Trophoblast cell (in vitro differentiated cells and primary cell): ENCODE measurements at regions not wholly inside any gene's neighbourhood (a gene's known extent, or its start where the extent isn't known, plus 50 kb on each side); places are given as distances from the start of the nearest gene placed in this dataset.

Experiments used
- DNase-seq, 2 donors: peaks; one replicate each; pipeline ENCODE4 v3.0.0-alpha.2; 2016
- H2AFZ ChIP-seq: 2 replicates; pipeline ENCODE4 v1.6.1; 2013; ENCODE audit warnings: low read length, moderate library complexity, mild to moderate bottlenecking; ENCODE audit not compliant: insufficient read depth, poor library complexity
- H2AK5ac ChIP-seq: 2 replicates; pipeline ENCODE4 v1.6.1; 2013; ENCODE audit warnings: mild to moderate bottlenecking, low read length
- H2BK120ac ChIP-seq: 2 replicates; pipeline ENCODE4 v1.6.1; 2013; ENCODE audit warnings: low read length, mild to moderate bottlenecking, moderate library complexity; ENCODE audit not compliant: insufficient read depth, poor library complexity
- H2BK12ac ChIP-seq: 2 replicates; pipeline ENCODE4 v1.6.1; 2013; ENCODE audit warnings: mild to moderate bottlenecking, low read length, moderate library complexity
- H2BK5ac ChIP-seq: 2 replicates; pipeline ENCODE4 v1.6.1; 2013; ENCODE audit warnings: low read length, low read depth, moderate library complexity, mild to moderate bottlenecking; ENCODE audit not compliant: poor library complexity
- H3K14ac ChIP-seq: 2 replicates; pipeline ENCODE4 v1.6.1; 2013; ENCODE audit warnings: mild to moderate bottlenecking, low read length
- H3K18ac ChIP-seq: 2 replicates; pipeline ENCODE4 v1.6.1; 2013; ENCODE audit warnings: mild to moderate bottlenecking, low read length
- H3K23ac ChIP-seq: 2 replicates; pipeline ENCODE4 v1.6.1; 2013; ENCODE audit warnings: low read length
- H3K27ac ChIP-seq: 2 replicates; pipeline ENCODE4 v1.5.1; 2013; ENCODE audit warnings: low read depth, mild to moderate bottlenecking, inconsistent platforms, low read length, moderate library complexity
- H3K27me3 ChIP-seq: 2 replicates; pipeline ENCODE4 v1.6.1; 2013; ENCODE audit warnings: inconsistent platforms, mild to moderate bottlenecking, low read length, moderate library complexity; ENCODE audit not compliant: insufficient read depth
- H3K36me3 ChIP-seq, 2 experiments: 1 replicate in 1 of 2; 2 replicates in 1 of 2; pipeline ENCODE4 v1.6.1; 2013; ENCODE audit warnings: low read length in 2 of 2, mild to moderate bottlenecking in 2 of 2, moderate library complexity in 1 of 2; ENCODE audit not compliant: insufficient read depth in 2 of 2, control insufficient read depth in 1 of 2
- H3K4ac ChIP-seq: 2 replicates; pipeline ENCODE4 v1.6.1; 2013; ENCODE audit warnings: low read depth, mild to moderate bottlenecking, low read length, moderate library complexity
- H3K4me1 ChIP-seq, 2 experiments: 1 replicate in 1 of 2; 2 replicates in 1 of 2; pipeline ENCODE4 v1.6.1; 2013; ENCODE audit warnings: low read length in 2 of 2, mild to moderate bottlenecking in 2 of 2, moderate library complexity in 1 of 2; ENCODE audit not compliant: insufficient read depth in 2 of 2, control insufficient read depth in 1 of 2
- H3K4me2 ChIP-seq: 2 replicates; pipeline ENCODE4 v1.6.1; 2013; ENCODE audit warnings: inconsistent platforms, mild to moderate bottlenecking, low read length, moderate library complexity
- H3K4me3 ChIP-seq: 2 replicates; pipeline ENCODE4 v1.5.1; 2013; ENCODE audit warnings: mild to moderate bottlenecking, low read depth, low read length, inconsistent platforms
- H3K79me1 ChIP-seq: one replicate; pipeline ENCODE4 v1.6.1; 2013; ENCODE audit warnings: low read length
- H3K79me2 ChIP-seq: 2 replicates; pipeline ENCODE4 v1.6.1; 2013; ENCODE audit warnings: low read length, mild to moderate bottlenecking; ENCODE audit not compliant: control insufficient read depth, insufficient read depth, poor library complexity
- H3K9ac ChIP-seq: 2 replicates; pipeline ENCODE4 v1.6.1; 2013; ENCODE audit warnings: mild to moderate bottlenecking, low read length
- H3K9me3 ChIP-seq: 2 replicates; pipeline ENCODE4 v1.6.1; 2013; ENCODE audit warnings: low read depth, mild to moderate bottlenecking, control low read depth, inconsistent platforms, low read length; ENCODE audit not compliant: insufficient read depth
- H4K12ac ChIP-seq: 2 replicates; pipeline ENCODE4 v1.6.1; 2013; ENCODE audit warnings: low read depth, mild to moderate bottlenecking, low read length, moderate library complexity
- H4K8ac ChIP-seq: 2 replicates; pipeline ENCODE4 v1.6.1; 2013; ENCODE audit warnings: low read depth, mild to moderate bottlenecking, low read length, moderate library complexity
- H4K91ac ChIP-seq: one replicate; pipeline ENCODE4 v1.6.1; 2013; ENCODE audit warnings: low read depth, mild to moderate bottlenecking, low read length, moderate library complexity
- WGBS: extraction: QIAGEN DNeasy Blood & Tissue Kit; methylation state at CpG from one replicate; pipeline ENCODE4 v1.1.7; 2013; ENCODE audit warnings: missing lambda C conversion rate; ENCODE audit not compliant: insufficient read length, insufficient coverage; ENCODE audit errors: extremely low coverage; 5-methylcytosine and 5-hydroxymethylcytosine counted together

- Histone ChIP-seq H4K91ac (no peak overlapping the region), H3K27ac (no peak overlapping the region), H3K79me2 (no peaks in the 10 kb centered on the region), H2AK5ac (no peak overlapping the region), H2AFZ (no peak overlapping the region), H4K12ac (no peak overlapping the region), H3K4me2 (no peak overlapping the region), H2BK120ac (no peak overlapping the region), H2BK12ac (no peak overlapping the region), H3K9ac (no peak overlapping the region), H3K14ac (no peak overlapping the region), H3K79me1 (no peaks in the 10 kb centered on the region), H3K27me3 (no peaks in the 10 kb centered on the region), H3K4ac (no peak overlapping the region), H4K8ac (no peak overlapping the region), H3K9me3 (no peaks in the 10 kb centered on the region), H3K18ac (no peak overlapping the region), H3K36me3 (no peaks in the 10 kb centered on the region), H3K4me3 (no peak overlapping the region), H2BK5ac (no peak overlapping the region), H3K4me1 (no peaks in the 10 kb centered on the region), H3K23ac (no peak overlapping the region)
- DNase-seq: no peak
- no CpG with 5 or more reads among the region's 3 CpGs for WGBS
Measured at GRCh38 chr9:74245866-74246497, 251.2 kb upstream of the RORB start.

- no peaks in the 10 kb centered on the region for H3K36me3 ChIP-seq
- H2BK120ac ChIP-seq: no peak overlapping the region
- WGBS: no CpG with 5 or more reads among the region's 4 CpGs
- H4K91ac ChIP-seq: no peak overlapping the region
- H3K18ac ChIP-seq: no peak overlapping the region
- H3K79me2 ChIP-seq: no peaks in the 10 kb centered on the region
- H3K9ac ChIP-seq: no peak overlapping the region
- no peak overlapping the region for H3K27ac ChIP-seq
- no peak for DNase-seq
- no peak overlapping the region for H2BK12ac ChIP-seq
- H4K12ac ChIP-seq: no peak overlapping the region
- no peak overlapping the region for H3K4me3 ChIP-seq
- no peak overlapping the region for H3K4me2 ChIP-seq
- H3K9me3 ChIP-seq: no peaks in the 10 kb centered on the region
- no peaks in the 10 kb centered on the region for H3K4me1 ChIP-seq
- H4K8ac ChIP-seq: no peak overlapping the region
- no peak overlapping the region for H2AK5ac ChIP-seq
- H3K27me3 ChIP-seq: no peaks in the 10 kb centered on the region
- H3K79me1 ChIP-seq: no peaks in the 10 kb centered on the region
- no peak overlapping the region for H2AFZ ChIP-seq
- H3K4ac ChIP-seq: no peak overlapping the region
- H2BK5ac ChIP-seq: no peak overlapping the region
- H3K23ac ChIP-seq: no peak overlapping the region
- H3K14ac ChIP-seq: no peak overlapping the region
Measured at GRCh38 chr9:74255489-74255984, 241.6 kb upstream of the RORB start.

DNA sequence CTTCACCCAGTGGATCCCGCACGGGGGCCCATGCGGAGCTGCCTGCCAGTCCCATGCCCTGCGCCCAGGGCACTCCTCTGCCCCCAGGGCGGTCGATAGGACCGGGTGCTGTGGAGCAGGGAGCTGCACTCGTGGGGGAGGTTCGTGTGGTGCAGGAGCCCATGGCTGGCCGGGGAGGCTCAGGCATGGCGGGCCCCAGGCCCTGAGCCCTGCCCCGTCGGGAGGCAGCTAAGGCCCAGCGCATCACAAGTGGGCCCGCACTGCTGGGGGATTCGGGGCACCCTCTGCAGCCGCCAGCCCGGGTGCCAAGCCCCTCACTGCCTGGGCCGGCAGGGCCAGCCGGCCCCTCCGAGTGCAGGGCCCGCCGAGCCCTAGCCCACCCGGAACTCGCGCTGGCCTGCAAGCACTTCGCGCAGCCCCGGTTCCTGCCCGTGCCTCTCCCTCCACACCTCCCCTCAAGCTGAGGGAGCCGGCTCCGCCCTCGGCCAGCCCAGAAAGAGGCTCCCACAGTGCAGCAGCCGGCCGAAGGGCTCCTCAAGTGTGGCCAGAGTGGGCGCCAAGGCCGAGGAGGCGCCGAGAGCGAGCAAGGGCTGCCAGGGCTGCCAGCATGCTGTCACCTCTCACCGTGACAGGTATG lies 221.1 kb upstream of the RORB start:
- no CpG with 5 or more reads among the region's 41 CpGs for WGBS
- no peaks in the 10 kb centered on the region for H3K36me3 ChIP-seq
- H3K14ac ChIP-seq: no peak overlapping the region
- no peak overlapping the region for H2BK12ac ChIP-seq
- H3K9ac ChIP-seq: no peak overlapping the region
- H3K4me3 ChIP-seq: no peak overlapping the region
- no peak overlapping the region for H4K12ac ChIP-seq
- no peak overlapping the region for H3K18ac ChIP-seq
- H3K23ac ChIP-seq: no peak overlapping the region
- H3K9me3 ChIP-seq: peaks cover 4% of the 10 kb centered on the region
- no peak overlapping the region for H4K91ac ChIP-seq
- no peak overlapping the region for H2AFZ ChIP-seq
- no peak overlapping the region for H3K27ac ChIP-seq
- no peaks in the 10 kb centered on the region for H3K4me1 ChIP-seq
- H3K4me2 ChIP-seq: no peak overlapping the region
- H2BK5ac ChIP-seq: no peak overlapping the region
- H3K79me2 ChIP-seq: no peaks in the 10 kb centered on the region
- DNase-seq: no peak
- H3K79me1 ChIP-seq: no peaks in the 10 kb centered on the region
- no peak overlapping the region for H3K4ac ChIP-seq
- no peak overlapping the region for H2BK120ac ChIP-seq
- no peak overlapping the region for H2AK5ac ChIP-seq
- H4K8ac ChIP-seq: no peak overlapping the region
- no peaks in the 10 kb centered on the region for H3K27me3 ChIP-seq

DNA sequence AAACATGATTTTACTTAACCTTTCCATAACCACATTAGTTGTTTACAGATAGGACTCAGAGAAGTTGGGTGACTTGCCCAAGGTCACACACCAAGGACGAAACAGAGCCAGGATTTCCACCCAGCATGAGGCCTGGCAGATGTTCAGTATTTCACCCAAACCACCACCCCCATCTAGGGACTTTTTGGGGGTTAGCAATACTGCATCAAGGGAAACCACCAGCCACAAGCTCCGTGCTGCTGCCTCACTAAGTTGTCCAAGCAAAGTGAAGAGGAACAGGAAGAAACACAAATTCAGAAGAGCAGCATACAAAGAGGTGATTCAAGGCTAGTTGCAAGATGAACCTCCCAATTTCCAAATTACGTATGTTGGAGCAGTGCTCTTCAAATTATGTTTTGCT lies 219.6 kb upstream of the RORB start:
- no peak overlapping the region for H3K27ac ChIP-seq
- no CpG with 5 or more reads among the region's 3 CpGs for WGBS

More for the DNA sequence above, 219.6 kb upstream of the RORB start:
- no peaks in the 10 kb centered on the region for H3K4me1 ChIP-seq
- H4K91ac ChIP-seq: no peak overlapping the region
- H3K4me2 ChIP-seq: no peak overlapping the region
- no peak overlapping the region for H3K14ac ChIP-seq
- no peak overlapping the region for H2BK120ac ChIP-seq
- H3K4me3 ChIP-seq: no peak overlapping the region
- H2BK5ac ChIP-seq: no peak overlapping the region
- no peaks in the 10 kb centered on the region for H3K79me2 ChIP-seq
- no peak overlapping the region for H3K4ac ChIP-seq
- peaks cover 4% of the 10 kb centered on the region for H3K9me3 ChIP-seq
- no peak overlapping the region for H4K8ac ChIP-seq
- H4K12ac ChIP-seq: no peak overlapping the region
- H2BK12ac ChIP-seq: no peak overlapping the region
- H3K36me3 ChIP-seq: no peaks in the 10 kb centered on the region
- no peak for DNase-seq
- no peak overlapping the region for H3K23ac ChIP-seq
- H3K18ac ChIP-seq: no peak overlapping the region
- no peaks in the 10 kb centered on the region for H3K27me3 ChIP-seq
- H3K79me1 ChIP-seq: no peaks in the 10 kb centered on the region
- no peak overlapping the region for H2AFZ ChIP-seq
- H3K9ac ChIP-seq: no peak overlapping the region
- H2AK5ac ChIP-seq: no peak overlapping the region
